ENCODE measurements at regions not wholly inside any gene's neighbourhood (a gene's known extent, or its start where the extent isn't known, plus 50 kb on each side); places are given as distances from the start of the nearest gene placed in this dataset.

DNA sequence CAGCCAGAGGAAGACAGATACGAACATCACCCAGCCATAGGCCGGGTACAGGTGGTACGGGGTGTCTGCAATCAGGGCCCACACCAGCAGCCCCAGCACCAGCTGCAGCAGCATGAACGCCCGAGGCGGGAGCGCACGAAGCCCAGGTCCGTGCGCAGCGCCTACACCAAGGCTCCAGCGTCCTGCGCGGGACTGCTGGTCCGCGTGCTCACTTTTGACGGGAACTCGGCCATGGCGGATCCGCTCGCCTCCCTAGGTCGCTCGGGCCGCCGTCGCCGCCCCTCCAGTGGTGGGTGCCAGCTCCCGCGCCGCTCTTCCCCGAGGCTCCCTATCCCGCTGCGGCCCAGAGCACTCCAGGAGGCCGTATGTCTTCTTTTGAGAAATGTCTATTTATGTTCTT, 181.2 kb upstream of the DIPK2B start:
- DNase-seq (ENCODE audit: low spot score) = no peak

DNA sequence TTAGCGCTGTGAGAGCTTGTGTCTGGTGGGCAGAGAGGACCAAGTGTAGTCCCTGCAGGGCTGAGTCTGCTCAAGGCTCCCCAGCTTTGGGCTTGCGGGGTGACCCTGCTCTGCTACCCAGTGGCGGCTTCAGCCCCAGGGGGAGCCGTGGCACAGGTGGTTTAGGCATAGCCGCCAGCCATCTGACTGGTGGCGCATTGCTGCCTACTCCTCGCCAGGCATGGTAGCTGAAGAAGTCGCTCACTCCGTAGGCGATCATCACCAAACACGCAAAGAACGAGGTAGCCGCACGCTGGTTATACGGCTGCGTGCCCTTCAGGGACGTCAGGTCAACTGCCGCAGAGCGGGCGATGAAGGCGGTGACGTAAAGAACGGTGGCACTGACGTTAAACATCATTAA, 180.7 kb upstream of the DIPK2B start:
- no peak for DNase-seq (ENCODE audit: low spot score)

DNA sequence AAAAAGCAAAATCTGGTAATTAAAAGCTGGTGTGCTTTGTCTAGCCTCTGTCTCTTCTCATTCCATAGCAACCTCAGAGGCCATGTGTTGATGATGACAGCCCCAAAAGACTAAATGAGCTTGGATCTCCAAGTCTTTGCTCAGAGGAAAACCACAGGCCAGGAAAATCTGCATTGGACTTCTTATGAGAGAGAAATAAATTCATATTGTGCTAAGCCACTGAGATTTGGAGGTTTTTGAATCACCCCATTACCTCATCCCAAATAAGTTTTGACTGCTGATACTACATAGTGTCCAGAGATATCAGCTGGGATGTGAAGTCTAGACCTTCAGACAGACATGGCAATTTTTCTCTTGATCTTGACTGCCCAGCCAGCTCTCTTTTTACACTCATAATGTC, 178.6 kb upstream of the DIPK2B start:
- DNase-seq (ENCODE audit: low spot score) = no peak

DNA sequence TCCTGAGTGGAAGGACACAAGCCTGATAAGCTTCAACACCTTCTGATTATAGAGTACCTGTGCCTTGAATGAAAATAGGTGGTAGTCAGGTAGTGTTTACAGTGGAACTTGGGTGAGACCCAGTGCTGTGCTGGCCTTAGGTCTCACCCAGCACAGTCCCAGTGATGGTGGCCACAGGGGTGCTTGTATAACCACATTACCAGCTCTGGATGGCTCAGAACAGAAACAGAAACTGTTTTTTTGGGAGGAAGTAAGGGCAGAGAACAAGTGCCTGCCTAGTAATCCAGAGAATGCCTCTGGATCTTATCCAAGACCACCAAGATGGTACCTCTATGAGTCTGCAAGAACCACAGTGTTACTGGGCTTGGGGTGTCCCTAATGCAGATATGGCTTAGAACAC, 171.5 kb upstream of the DIPK2B start:
- DNase-seq (ENCODE audit: low spot score) = no peak

DNA sequence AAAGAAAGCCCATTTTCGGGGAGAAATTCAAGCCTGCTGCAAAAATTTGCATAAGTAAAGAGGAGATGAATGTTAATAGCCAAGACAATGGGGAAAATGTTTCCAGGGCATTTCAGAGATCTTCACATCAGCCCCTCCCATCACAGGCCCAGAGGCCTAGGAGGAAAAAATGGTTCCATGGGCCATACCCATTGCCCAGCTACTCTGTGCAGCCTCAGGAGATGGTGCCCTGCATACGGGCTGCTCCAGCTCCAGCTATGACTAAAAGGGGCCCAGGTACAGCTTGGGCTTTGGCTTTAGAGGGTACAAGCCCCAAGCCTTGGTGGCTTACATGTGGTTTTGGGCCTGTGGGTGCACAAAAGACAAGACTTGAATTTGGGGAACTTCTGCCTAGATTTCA, 168.0 kb upstream of the DIPK2B start:
- no peak for DNase-seq (ENCODE audit: low spot score)

DNA sequence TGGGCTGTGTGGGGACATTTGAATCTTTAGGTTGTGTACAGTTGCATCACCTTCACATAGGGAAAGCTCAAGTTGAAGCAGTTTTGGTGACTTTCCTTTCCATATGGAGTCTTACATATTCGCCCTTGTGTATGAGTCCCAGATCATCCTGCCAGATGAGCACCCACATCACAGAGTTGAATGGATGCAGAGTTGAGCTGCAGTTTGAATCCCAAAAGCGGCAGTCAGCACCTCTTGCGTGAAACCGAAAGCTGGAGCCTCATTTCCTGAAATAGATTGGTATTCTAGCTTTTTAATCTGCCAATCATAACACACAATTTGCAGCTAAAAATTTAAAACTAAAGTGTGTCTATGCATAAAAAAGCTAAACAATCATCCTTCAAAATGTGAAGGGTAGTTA, 162.9 kb upstream of the DIPK2B start:
- no peak for DNase-seq (ENCODE audit: low spot score)

DNA sequence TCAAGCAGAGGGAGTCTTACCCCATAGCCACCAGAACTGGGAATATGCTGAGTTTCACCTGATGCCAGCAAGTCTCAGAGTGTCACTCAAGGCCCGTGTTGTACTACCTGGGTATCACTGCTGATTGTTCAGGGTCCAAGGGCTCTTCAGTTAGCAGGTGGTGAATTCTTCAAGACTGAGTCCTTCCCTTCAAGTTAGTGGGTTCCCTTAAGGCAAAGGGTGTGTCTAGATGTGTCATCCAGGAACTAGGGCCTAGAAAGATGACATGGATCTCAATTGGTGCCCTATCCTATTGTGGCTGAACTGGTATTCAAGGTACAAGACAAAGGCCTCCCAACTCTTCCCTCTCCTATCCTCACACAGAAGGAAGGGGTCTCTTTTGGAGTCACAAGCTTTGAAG, 159.9 kb upstream of the DIPK2B start:
- DNase-seq (ENCODE audit: low spot score) = no peak

DNA sequence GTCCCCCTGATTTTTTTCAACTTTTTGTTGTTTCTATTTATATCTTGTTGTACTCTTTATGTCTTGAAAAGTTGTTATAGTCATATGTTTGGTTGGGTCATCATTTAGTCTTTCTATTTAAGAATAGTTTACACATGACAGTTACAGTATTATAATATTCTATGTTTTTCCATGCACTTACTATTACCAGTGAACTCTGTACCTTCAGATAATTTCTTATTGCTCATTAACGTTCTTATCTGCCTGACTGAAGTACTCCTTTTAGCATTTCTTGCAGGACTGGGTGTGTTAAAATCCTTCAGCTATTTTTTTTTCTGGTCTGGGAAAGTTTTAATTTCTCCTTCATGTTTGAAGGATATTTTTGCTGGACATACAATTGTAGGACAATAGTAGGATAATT, 157.7 kb upstream of the DIPK2B start:
- no peak for DNase-seq (ENCODE audit: low spot score)

DNA sequence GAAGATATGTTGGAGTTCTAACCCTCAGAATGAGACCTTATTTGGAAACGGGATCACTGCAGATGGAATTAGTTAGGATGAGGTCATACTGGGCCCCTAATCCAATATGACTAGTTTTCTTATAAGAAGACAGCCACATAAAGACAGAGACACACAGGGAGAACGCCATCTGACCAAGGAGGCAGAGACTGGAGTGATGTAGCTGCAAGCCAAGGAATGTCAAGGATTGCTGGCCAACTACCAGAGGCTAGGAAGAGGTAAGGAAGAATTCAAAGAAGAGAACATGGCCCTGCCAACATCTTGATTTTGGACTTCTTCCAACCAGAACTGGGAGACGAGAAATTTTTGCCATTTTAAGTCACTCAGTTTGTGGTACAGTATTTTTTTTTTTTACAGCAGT, 152.8 kb upstream of the DIPK2B start:
- DNase-seq (ENCODE audit: low spot score) = no peak

DNA sequence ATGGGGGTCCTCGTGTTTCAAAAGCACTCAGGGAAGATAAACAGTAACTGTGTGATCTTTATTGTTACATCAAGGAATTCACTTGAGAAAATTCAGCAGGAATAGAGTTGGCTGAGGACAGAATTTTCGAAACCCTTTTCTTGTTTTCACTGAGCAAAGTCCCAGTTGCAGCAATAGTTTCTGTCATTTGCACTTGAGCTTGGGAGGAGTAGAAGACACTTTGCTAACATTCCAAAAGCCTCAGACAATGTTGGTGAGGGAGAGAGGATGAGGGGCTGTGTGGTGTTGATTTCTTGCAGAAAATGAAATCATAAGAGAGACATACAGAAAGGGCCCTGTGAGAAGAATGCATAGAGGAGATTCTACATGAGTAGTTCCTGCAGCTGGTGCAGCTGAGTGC, 151.9 kb upstream of the DIPK2B start:
- DNase-seq (ENCODE audit: low spot score) = no peak

DNA sequence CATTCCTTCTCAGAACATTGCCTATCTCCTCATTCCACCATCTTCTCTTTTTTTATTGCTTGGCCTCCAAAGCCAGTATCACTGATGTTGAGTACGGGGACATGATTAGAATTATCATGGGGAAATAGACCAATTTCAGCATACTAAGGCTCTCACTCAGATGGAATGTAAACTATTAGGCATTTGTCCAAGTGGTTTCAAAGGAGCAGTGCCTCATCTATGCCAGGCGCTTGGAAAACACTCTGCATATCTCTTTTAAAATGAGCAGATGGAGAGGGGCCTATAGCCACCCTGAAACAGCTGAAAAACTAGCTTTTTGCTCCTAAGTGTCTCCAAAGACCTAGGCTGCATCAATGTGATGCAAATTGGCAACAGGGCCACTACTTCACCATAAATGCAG, 150.8 kb upstream of the DIPK2B start:
- no peak for DNase-seq (ENCODE audit: low spot score)

DNA sequence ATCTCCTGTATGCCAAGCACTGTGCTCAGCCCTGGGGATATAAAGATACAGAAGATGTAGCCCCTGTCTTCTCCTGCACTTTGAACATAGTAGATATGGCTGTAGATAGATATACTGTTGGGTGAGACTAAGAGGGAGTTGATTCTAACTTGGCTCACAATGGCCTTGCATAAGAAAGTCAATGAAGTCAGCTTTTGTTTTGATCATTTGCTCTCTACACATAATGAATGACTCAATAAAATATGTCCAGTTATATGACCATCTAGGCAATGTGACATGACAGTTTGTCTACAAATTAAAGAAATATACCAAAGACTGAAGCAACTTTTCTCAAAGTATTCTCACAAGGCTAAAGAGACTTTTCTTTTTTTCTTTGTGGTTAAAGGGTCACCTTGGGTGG, 147.6 kb upstream of the DIPK2B start:
- DNase-seq (ENCODE audit: low spot score) = no peak

DNA sequence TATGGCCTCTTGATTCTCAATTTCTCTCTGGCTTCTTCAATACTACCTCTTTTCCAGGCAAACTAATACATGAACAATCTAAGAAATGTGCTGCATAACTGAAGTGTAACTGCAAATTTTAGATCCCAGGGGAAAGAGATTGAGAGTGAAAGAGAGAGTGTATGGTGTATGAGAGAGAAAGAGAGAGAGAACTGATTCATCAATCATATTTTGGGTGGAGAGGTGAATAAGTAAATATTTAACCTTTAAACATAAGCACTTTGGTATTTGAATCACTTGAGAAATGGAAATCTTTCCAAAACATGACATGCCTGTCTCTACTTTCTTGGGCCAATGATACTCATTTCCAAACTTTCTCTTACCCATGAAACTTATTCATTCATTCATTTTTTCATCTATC, 147.2 kb upstream of the DIPK2B start:
- DNase-seq (ENCODE audit: low spot score) = no peak

DNA sequence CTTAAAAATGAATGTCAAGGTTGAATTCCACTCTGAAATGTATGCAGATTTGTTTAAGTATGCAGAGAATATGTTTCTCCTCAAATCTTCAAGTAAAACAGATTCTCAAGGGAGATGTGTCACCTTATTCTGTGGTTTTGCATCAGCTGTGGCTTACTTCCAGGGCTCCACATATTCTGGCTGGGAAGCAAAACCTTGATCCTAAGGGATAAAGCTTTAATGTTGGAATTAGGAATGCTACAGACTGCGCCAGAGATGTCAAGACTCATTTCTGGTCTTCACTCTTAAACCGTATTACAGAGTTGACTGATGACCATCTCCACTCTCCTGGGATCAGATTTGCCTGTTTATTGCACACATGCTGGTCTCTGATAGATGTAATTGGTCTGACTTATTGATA, 143.9 kb upstream of the DIPK2B start:
- DNase-seq (ENCODE audit: low spot score) = no peak

DNA sequence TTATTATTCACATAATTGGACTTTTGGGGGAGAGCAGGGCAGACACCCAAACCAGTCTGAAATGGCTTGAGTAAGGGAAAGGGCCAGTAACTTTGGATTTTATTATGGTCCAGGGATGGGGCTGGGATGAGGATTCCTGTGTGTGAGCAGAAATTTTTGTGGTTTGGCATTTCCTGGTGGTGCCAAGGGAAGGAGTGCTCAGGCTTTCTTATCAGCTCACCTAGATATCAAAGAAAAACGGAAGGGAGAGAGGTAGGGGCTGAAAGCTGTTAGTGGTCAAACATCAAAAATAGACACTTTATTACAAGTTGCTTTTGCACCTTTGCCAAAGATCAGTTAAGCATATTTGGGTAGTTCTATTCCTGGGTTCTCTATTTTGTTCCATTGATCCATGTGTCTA, 128.5 kb upstream of the DIPK2B start:
- no peak for DNase-seq (ENCODE audit: low spot score)

DNA sequence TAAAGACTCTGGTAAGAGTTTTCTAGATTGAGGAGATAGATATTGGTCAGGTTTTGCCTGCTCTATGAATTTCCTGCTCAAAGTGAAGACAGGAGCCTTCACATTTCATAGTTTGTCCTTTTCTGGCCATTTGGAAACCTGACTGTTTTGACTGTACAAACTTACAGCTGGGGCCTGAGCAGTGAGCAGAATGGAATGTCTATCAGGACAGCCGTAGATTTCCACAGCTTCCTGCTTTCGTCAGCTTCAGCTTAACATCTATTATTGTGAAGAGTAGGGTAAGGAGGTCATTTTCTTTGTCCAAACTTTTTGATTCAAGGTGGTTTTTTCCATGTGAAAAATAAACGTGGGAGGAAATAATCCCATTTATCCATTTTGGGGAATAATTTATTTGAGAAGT, 124.3 kb upstream of the DIPK2B start:
- DNase-seq (ENCODE audit: low spot score) = no peak

DNA sequence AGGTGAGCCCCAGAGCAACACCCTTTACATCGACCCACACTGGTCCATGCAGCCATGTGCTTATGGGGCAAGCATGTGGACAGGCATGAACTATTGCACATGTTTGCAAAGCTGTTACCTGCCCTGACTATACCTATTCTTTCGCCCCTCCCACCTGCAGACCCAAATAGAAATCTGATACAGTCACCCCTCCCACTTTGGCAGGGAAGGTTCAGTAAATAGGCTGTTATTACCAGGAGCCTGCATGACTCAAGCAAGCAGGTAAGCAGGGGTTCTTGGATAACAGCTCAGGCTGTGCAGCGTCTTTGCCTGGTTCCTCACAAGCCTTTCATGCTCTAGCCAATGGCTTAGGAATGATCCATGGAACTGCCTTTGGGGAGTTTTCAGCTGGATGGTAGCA, 122.7 kb upstream of the DIPK2B start:
- DNase-seq (ENCODE audit: low spot score) = no peak

DNA sequence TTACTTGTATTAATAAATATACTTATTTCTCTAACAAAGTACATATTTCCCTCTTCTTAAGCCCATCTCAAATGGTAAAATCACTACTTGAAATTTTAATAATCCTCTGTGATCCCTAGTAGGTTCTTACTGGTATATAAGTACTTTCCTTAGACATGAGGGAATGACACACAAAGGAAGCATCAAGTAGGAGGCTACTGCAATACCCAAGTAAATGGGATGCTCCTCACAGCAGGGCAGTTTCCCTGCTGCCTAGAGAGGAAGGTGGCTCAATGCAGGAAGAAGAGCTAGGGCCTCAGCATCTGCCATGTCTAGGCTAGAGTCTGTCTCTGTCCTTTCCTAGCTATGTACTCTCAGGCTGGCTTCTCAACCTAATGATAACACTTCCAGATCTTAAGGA, 122.1 kb upstream of the DIPK2B start:
- DNase-seq (ENCODE audit: low spot score) = no peak

DNA sequence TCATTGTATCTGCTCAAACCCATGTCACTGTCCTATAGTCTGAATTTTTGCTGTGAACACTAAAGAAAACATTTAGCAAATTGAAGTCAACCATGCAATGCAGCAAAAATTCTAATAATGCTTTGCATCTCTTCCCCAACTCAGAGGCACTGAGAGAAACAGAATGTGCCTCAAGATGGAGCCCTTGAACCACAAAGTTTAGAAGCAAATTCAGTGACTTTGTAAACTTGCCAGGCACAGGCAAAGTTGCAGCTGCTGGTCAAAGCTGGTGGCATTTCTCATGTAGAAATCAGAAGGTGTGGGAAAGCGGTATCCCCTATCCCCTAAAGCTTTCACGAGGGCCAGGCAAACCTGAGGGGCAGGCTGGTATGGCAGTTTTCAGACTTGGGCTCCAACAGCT, 121.7 kb upstream of the DIPK2B start:
- DNase-seq (ENCODE audit: low spot score) = no peak

DNA sequence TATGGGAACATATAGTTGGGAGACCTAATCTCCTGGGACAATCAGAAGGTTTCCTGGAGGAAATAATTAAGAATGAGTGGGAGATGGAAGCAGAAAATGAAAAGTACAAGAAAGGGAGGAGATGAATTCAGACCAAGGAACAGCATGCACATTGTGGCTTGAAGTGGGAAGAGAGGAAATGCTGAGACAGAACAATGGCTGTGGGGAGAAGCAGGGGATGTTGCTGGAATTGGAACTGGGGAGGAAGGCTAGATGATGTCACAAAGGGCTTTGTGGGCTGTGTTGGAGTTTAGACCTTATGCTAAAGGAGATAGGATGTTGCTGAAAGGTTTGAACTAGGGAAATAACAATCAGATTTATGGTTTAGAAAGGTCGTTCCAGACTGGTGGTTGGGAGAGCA, 119.5 kb upstream of the DIPK2B start:
- no peak for DNase-seq (ENCODE audit: low spot score)

DNA sequence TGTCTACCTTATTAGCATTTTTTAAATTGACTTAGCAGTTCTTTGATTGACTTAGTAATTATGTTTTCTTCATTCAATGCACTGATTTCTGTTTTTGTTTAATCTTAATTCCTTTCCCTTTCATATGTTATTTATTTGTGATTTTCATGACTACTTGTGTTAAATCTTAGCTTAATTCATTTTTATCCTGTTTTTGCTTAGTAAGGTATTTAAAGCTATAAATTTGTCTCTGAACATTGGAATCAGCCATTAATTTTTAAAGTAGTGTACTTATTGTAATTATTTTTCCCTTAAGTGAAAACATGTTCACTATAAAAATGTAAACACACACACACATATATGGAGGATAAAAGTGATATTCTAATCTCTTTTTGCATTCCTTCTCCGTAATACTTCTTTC, 109.1 kb upstream of the DIPK2B start:
- DNase-seq (ENCODE audit: low spot score) = no peak

DNA sequence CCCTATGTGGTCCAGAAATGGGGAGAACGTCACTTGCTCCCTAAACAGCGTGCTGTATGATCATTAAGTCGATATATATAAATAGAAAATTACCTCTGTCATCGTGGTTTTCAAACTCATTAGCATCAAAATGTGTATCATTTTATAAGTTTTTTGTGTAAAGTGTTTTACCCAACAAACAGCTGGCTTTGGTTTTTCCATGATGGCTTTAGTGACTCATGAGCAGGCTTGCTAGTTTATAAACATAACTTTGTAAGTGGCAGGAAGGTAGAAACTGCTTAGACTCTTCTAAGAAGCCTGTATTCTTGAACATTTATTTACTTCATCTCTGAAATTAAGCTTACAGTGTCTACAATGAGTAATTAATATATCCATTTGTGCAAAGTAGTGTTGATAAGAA, 108.4 kb upstream of the DIPK2B start:
- no peak for DNase-seq (ENCODE audit: low spot score)

DNA sequence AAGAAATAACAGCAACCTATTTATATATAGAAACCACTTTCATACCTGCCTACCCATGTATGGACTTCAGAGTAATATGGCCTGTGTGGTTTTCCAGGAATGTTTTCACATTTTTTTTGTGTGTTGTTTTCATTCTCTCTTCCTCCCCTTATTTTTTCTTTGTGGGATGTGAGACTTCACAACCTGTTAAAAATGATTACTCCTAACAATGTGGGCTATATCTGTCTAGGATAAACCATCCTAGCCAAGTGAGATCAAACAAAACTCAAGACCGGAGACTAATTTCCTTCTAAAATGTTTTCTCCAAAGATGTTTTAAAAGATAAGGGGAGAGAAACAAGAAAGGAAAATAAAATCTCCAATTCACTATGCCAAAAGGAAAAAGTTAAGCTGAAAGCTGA, 106.1 kb upstream of the DIPK2B start:
- no peak for DNase-seq (ENCODE audit: low spot score)

DNA sequence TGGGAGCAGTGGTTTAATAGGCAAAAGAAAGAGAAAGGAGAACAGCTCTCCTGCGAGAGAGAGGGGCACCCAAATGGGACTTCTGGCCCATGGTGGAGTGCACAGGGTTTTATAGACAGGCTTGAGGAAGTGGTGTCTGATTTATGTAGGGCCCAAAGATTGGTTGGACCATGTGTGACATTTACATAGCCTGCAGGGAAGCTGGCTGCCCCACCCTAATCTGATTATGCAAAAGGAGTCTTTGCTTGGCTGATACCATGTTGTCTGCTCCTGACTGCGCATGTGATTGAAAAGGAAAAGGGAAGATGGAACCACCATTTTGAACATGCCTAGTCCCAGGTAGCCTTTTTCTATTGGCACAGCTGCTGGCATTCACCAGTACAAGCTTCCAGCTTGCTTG, 100.0 kb upstream of the DIPK2B start:
- DNase-seq (ENCODE audit: low spot score) = no peak

DNA sequence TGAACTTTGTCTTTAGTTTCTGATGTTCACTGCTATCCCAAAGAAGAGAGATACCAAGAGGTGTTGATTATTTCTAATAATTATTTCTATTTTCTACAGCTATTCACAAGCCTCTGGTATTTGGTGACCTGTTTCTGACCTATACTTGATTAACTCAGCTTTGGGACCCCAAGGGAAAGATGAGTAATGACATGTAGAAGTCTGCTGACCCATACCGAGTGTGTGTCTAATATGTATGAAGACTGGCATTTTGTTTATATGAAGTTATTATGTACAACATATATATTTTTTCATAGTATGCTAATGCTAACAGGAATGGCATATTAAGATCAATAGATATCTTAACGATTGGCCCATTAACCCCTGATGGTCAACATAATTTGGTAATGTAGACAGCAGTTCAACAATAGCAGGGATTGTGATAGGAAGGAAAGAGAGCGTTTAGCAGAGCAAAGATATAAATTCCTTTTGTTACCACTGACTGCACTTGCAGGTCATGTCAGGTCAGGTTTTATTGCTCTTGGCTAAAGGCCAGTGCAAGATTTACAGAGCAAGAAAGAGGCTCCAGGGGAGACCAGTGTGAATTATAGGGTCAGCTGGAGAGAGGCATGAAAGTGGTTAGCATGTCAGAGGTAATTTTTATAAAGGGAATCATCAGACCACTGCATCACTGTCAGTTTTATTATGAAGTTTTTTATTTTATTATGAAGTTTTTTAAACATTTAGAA, 94.7 kb upstream of the DIPK2B start:
- no peak for DNase-seq (ENCODE audit: low spot score)

All from D341Med (cell line).